ENCODE measurements at regions not wholly inside any gene's neighbourhood (a gene's known extent, or its start where the extent isn't known, plus 50 kb on each side); places are given as distances from the start of the nearest gene placed in this dataset.

DNA sequence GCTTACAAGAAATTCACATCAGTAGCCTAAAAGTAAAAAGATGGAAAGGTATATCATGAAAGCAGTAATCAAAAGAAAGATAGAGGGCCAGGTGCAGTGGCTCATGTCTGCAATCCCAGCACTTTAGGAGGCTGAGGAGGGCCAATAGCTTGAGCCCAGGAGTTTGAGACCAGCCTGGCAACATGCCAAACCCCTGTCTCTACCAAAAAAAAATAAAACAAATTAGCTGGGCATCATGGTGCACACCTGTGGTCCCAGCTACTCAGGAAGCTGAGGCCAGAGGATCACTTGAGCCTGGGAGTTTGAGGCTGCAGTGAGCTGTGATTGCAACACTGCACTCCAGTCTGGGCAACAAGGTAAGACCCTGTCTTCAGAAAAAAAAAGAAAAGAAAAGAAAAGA, 55.5 kb downstream of the GSPT2 start:
- H3K9me3 ChIP-seq (ENCODE audit: control insufficient read depth, insufficient read depth, low read length) = no peaks in the 10 kb centered on the region
- no peak overlapping the region for H3K4me3 ChIP-seq (ENCODE audit: low read depth, low read length)
- H3K27ac ChIP-seq (ENCODE audit: low read depth, low read length) = no peak overlapping the region
- no peaks in the 10 kb centered on the region for H3K27me3 ChIP-seq (ENCODE audit: control insufficient read depth, insufficient read depth, low read length)
- no peak overlapping the region for H3K9ac ChIP-seq (ENCODE audit: low read depth, low read length)
- peaks cover 10% of the 10 kb centered on the region; the same call in 1 of the 2 replicates for H3K4me1 ChIP-seq (ENCODE audit: control insufficient read depth, insufficient read depth, low read length)
- H3K36me3 ChIP-seq (ENCODE audit: control insufficient read depth, insufficient read depth, low read length) = no peaks in the 10 kb centered on the region

- H3K9me3 ChIP-seq (ENCODE audit: control insufficient read depth, insufficient read depth, low read length) = no peaks in the 10 kb centered on the region
- H3K4me3 ChIP-seq (ENCODE audit: low read depth, low read length) = peak overlapping the region; percentile 67
- no peaks in the 10 kb centered on the region for H3K27me3 ChIP-seq (ENCODE audit: control insufficient read depth, insufficient read depth, low read length)
- peaks cover 12% of the 10 kb centered on the region for H3K36me3 ChIP-seq (ENCODE audit: control insufficient read depth, insufficient read depth, low read length)
- H3K4me1 ChIP-seq (ENCODE audit: control insufficient read depth, insufficient read depth, low read length) = peaks cover 22% of the 10 kb centered on the region
- H3K27ac ChIP-seq (ENCODE audit: low read depth, low read length) = peak overlapping the region; percentile 85
- peak overlapping the region; percentile 83 for H3K9ac ChIP-seq (ENCODE audit: low read depth, low read length)
Observed at GRCh38 chrX:51802917-51803688, 59.9 kb downstream of the GSPT2 start.

GRCh38 chrX:51803833-51804232, 60.6 kb downstream of the GSPT2 start:
- no peaks in the 10 kb centered on the region for H3K27me3 ChIP-seq (ENCODE audit: control insufficient read depth, insufficient read depth, low read length)
- H3K9me3 ChIP-seq (ENCODE audit: control insufficient read depth, insufficient read depth, low read length) = no peaks in the 10 kb centered on the region
- no peak overlapping the region for H3K27ac ChIP-seq (ENCODE audit: low read depth, low read length)
- peak overlapping the region; percentile 67 for H3K4me3 ChIP-seq (ENCODE audit: low read depth, low read length)
- peak overlapping the region; percentile 83; the same call in 1 of the 2 replicates for H3K9ac ChIP-seq (ENCODE audit: low read depth, low read length)
- H3K36me3 ChIP-seq (ENCODE audit: control insufficient read depth, insufficient read depth, low read length) = peaks cover 12% of the 10 kb centered on the region
- peaks cover 22% of the 10 kb centered on the region for H3K4me1 ChIP-seq (ENCODE audit: control insufficient read depth, insufficient read depth, low read length)

DNA sequence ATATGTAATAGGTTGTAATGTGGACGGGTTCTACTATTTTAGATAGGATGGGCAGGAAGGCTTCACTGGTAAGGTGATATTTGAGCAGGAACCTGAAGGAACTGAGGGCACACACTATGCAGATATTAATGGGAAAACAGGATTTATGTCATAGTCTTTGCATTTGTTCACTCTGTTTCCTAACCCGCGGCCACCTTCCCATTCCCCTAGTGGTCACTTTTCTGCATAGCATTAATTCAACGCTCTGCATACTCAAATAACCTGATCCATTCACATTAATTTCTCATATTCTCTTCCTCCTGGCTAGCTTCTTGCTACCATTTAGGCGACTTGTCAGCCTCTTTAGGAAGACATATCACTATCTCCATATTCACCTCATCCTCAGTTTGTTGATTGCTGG, 61.5 kb downstream of the GSPT2 start:
- Histone ChIP-seq H3K9me3 (ENCODE audit: control insufficient read depth, insufficient read depth, low read length) (no peaks in the 10 kb centered on the region), H3K9ac (ENCODE audit: low read depth, low read length) (no peak overlapping the region), H3K36me3 (ENCODE audit: control insufficient read depth, insufficient read depth, low read length) (peaks cover 12% of the 10 kb centered on the region), H3K27ac (ENCODE audit: low read depth, low read length) (no peak overlapping the region), H3K27me3 (ENCODE audit: control insufficient read depth, insufficient read depth, low read length) (no peaks in the 10 kb centered on the region), H3K4me1 (ENCODE audit: control insufficient read depth, insufficient read depth, low read length) (peaks cover 22% of the 10 kb centered on the region), H3K4me3 (ENCODE audit: low read depth, low read length) (peak overlapping the region; percentile 67; the same call in 1 of the 2 replicates)

DNA sequence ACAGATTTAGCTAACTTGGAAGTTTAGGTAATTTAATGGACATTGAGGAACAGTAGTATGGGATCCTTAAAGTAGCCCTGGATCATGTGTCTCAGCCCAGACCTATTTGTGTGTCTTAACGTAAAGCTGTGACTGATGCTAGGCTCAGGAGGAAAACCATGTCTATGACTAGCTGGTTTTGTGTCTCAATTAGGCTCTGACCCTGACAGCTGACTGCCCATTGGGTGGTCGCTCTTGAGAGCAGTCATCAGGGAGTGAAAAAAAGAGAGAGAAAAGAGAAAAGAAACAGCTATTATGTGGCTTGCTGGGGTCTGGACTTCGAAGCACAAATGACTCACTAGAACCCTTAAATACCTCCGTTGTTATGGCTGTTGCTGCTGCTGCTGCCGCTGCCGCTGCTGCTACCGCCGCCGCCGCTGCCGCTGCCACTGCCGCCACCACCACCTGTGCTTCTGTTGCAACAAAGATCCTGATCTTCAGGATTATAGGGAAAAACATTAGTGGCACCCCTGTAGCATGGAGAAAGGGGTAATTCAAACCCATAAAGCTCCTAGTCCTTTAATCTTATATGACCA, 70.7 kb downstream of the GSPT2 start:
- Histone ChIP-seq H3K4me1 (ENCODE audit: control insufficient read depth, insufficient read depth, low read length) (no peaks in the 10 kb centered on the region), H3K27me3 (ENCODE audit: control insufficient read depth, insufficient read depth, low read length) (no peaks in the 10 kb centered on the region), H3K9me3 (ENCODE audit: control insufficient read depth, insufficient read depth, low read length) (no peaks in the 10 kb centered on the region), H3K27ac (ENCODE audit: low read depth, low read length) (no peak overlapping the region), H3K4me3 (ENCODE audit: low read depth, low read length) (no peak overlapping the region), H3K36me3 (ENCODE audit: control insufficient read depth, insufficient read depth, low read length) (peaks cover 15% of the 10 kb centered on the region; the same call in 1 of the 2 replicates), H3K9ac (ENCODE audit: low read depth, low read length) (no peak overlapping the region)

GRCh38 chrX:51824061-51824460, 69.4 kb upstream of the MAGED1 start:
- Histone ChIP-seq H3K27ac (ENCODE audit: low read depth, low read length) (no peak overlapping the region), H3K9ac (ENCODE audit: low read depth, low read length) (no peak overlapping the region), H3K9me3 (ENCODE audit: control insufficient read depth, insufficient read depth, low read length) (no peaks in the 10 kb centered on the region), H3K27me3 (ENCODE audit: control insufficient read depth, insufficient read depth, low read length) (no peaks in the 10 kb centered on the region), H3K36me3 (ENCODE audit: control insufficient read depth, insufficient read depth, low read length) (peaks cover 10% of the 10 kb centered on the region), H3K4me3 (ENCODE audit: low read depth, low read length) (no peak overlapping the region), H3K4me1 (ENCODE audit: control insufficient read depth, insufficient read depth, low read length) (peaks cover 41% of the 10 kb centered on the region)

GRCh38 chrX:51825436-51825835, 68.0 kb upstream of the MAGED1 start:
- Histone ChIP-seq H3K27me3 (ENCODE audit: control insufficient read depth, insufficient read depth, low read length) (no peaks in the 10 kb centered on the region), H3K9me3 (ENCODE audit: control insufficient read depth, insufficient read depth, low read length) (no peaks in the 10 kb centered on the region), H3K4me3 (ENCODE audit: low read depth, low read length) (no peak overlapping the region), H3K4me1 (ENCODE audit: control insufficient read depth, insufficient read depth, low read length) (peaks cover 41% of the 10 kb centered on the region), H3K9ac (ENCODE audit: low read depth, low read length) (no peak overlapping the region), H3K36me3 (ENCODE audit: control insufficient read depth, insufficient read depth, low read length) (no peaks in the 10 kb centered on the region), H3K27ac (ENCODE audit: low read depth, low read length) (no peak overlapping the region)

DNA sequence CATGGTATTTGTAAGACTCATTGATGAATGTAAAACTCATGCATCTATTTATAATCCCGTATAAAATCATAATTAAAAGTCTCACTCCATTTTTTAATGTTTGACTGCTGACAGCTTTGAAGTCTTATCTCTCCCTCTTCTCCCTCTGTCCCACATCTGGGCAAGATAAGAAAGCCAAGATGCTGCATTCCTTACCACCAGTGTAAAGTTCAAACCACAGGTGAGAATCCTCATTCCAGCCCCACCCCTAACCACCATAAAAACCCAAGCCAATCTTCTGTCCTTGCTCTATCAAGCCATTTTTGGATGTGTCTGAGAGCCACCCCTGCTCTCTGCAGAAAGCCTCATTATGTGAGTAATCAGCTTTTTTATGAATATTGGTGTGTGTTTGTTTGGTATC, 59.3 kb upstream of the MAGED1 start:
- peaks cover 11% of the 10 kb centered on the region for H3K4me1 ChIP-seq (ENCODE audit: control insufficient read depth, insufficient read depth, low read length)
- peaks cover 7% of the 10 kb centered on the region; the same call in 1 of the 2 replicates for H3K36me3 ChIP-seq (ENCODE audit: control insufficient read depth, insufficient read depth, low read length)
- H3K27me3 ChIP-seq (ENCODE audit: control insufficient read depth, insufficient read depth, low read length) = no peaks in the 10 kb centered on the region
- H3K9ac ChIP-seq (ENCODE audit: low read depth, low read length) = no peak overlapping the region
- H3K9me3 ChIP-seq (ENCODE audit: control insufficient read depth, insufficient read depth, low read length) = no peaks in the 10 kb centered on the region
- no peak overlapping the region for H3K4me3 ChIP-seq (ENCODE audit: low read depth, low read length)
- H3K27ac ChIP-seq (ENCODE audit: low read depth, low read length) = no peak overlapping the region

DNA sequence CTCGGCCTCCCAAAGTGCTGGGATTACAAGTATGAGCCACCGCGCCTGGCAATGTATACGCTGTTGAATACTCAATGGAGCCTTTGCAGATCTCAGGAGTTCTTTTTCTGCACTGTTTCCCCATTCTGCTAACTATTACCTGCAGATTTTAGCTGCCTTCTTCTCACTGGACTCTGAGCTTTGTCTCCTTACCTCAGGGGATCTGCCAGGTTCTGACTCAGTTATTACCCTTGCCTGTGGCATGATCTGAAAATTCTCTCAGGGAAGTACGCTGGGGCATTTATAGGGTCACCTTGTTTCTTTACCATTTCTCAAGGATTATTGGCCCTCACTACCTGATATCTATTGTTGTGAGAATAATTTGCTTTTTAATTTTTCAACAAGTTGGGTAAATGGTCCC, 56.6 kb upstream of the MAGED1 start:
- Histone ChIP-seq H3K9me3 (ENCODE audit: control insufficient read depth, insufficient read depth, low read length) (no peaks in the 10 kb centered on the region), H3K9ac (ENCODE audit: low read depth, low read length) (no peak overlapping the region), H3K4me3 (ENCODE audit: low read depth, low read length) (no peak overlapping the region), H3K27ac (ENCODE audit: low read depth, low read length) (no peak overlapping the region), H3K27me3 (ENCODE audit: control insufficient read depth, insufficient read depth, low read length) (no peaks in the 10 kb centered on the region), H3K36me3 (ENCODE audit: control insufficient read depth, insufficient read depth, low read length) (peaks cover 7% of the 10 kb centered on the region; the same call in 1 of the 2 replicates), H3K4me1 (ENCODE audit: control insufficient read depth, insufficient read depth, low read length) (peaks cover 11% of the 10 kb centered on the region)

DNA sequence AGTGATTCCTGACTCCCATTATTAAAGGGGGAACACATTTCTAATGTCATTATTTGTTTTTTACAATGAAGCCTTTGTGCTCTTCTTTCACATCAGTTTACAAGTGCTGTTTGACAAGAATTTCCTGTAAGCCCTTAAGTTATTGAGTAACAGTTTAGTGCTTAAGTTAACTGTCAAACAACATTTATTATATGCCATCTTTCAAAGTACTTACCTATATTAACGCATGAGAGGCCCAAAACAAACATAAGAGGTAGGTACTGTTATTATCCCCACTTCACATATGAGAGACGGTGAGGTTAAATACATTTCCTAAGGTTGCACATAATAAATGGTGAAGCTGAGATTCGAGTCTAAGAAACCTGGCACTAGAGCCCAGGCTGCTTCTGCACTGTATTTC, 56.0 kb upstream of the MAGED1 start:
- no peaks in the 10 kb centered on the region for H3K27me3 ChIP-seq (ENCODE audit: control insufficient read depth, insufficient read depth, low read length)
- peaks cover 11% of the 10 kb centered on the region for H3K4me1 ChIP-seq (ENCODE audit: control insufficient read depth, insufficient read depth, low read length)
- peaks cover 7% of the 10 kb centered on the region; the same call in 1 of the 2 replicates for H3K36me3 ChIP-seq (ENCODE audit: control insufficient read depth, insufficient read depth, low read length)
- no peak overlapping the region for H3K9ac ChIP-seq (ENCODE audit: low read depth, low read length)
- H3K27ac ChIP-seq (ENCODE audit: low read depth, low read length) = no peak overlapping the region
- H3K4me3 ChIP-seq (ENCODE audit: low read depth, low read length) = no peak overlapping the region
- no peaks in the 10 kb centered on the region for H3K9me3 ChIP-seq (ENCODE audit: control insufficient read depth, insufficient read depth, low read length)

DNA sequence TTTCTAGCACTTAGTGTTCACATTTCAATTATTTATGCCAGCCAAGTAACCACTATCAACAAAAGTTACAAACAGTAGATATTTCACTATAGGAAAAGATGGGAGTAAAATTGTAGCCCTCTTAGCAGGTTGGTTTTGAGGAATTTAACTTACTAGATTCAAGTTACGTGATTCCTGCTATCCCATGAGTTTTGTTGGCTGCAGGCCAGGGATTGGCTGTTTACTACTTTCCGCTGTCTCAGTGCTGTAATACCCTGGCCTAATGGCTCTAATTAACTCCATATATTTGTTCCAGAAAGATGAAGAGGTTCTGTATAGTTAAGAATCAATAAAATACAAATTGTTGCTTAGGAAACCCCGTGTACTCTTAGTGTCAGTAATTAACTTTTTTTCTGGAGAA, 55.5 kb upstream of the MAGED1 start:
- H3K36me3 ChIP-seq (ENCODE audit: control insufficient read depth, insufficient read depth, low read length) = peaks cover 7% of the 10 kb centered on the region; the same call in 1 of the 2 replicates
- H3K9me3 ChIP-seq (ENCODE audit: control insufficient read depth, insufficient read depth, low read length) = no peaks in the 10 kb centered on the region
- H3K27ac ChIP-seq (ENCODE audit: low read depth, low read length) = no peak overlapping the region
- H3K9ac ChIP-seq (ENCODE audit: low read depth, low read length) = no peak overlapping the region
- no peak overlapping the region for H3K4me3 ChIP-seq (ENCODE audit: low read depth, low read length)
- peaks cover 11% of the 10 kb centered on the region for H3K4me1 ChIP-seq (ENCODE audit: control insufficient read depth, insufficient read depth, low read length)
- no peaks in the 10 kb centered on the region for H3K27me3 ChIP-seq (ENCODE audit: control insufficient read depth, insufficient read depth, low read length)

Measured in HUES48 (cell line).